ENCODE measurements at regions not wholly inside any gene's neighbourhood (a gene's known extent, or its start where the extent isn't known, plus 50 kb on each side); places are given as distances from the start of the nearest gene placed in this dataset.
"Not testable (repeated sequence)": the region's sequence is repeated elsewhere in the genome, so short reads cannot be mapped to it uniquely, and the experiment has no call there.

DNA sequence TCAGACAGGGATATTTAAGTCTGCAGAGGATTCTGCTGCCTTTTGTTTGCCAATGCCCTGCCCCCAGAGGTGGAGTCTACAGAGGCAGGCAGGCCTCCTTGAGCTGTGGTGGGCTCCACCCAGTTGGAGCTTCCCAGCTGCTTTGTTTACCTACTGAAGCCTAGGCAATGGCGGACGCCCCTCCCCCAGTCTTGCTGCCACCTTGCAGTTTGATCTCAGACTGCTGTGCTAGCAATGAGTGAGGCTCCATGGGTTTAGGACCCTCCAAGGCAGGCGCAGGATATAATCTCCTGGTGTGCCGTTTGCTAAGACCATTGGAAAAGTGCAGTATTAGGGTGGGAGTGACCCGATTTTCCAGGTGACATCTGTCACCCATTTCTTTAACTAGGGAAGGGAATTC lies 132.7 kb downstream of the UNC93B1 start:
- DNase-seq = not testable (repeated sequence)

DNA sequence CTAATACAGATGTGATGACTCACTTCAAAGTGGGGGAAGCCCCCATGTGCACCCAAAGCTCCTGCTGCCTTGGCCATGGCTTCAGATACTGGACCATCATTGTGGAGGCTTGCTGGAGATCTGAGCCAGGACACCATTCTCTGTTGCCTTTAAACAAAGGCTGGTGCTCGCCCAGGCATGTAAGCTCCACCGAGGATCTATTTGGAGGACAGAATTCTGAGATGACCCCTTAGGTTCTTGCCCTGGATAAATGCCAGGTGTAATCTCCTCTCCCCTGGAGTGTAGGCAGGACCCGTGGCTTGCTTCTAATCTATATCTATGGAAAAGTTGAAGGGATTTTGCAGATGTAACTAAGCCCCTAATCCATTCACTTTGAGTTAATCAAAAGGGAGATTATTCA lies 141.0 kb downstream of the UNC93B1 start:
- DNase-seq = not testable (repeated sequence)

DNA sequence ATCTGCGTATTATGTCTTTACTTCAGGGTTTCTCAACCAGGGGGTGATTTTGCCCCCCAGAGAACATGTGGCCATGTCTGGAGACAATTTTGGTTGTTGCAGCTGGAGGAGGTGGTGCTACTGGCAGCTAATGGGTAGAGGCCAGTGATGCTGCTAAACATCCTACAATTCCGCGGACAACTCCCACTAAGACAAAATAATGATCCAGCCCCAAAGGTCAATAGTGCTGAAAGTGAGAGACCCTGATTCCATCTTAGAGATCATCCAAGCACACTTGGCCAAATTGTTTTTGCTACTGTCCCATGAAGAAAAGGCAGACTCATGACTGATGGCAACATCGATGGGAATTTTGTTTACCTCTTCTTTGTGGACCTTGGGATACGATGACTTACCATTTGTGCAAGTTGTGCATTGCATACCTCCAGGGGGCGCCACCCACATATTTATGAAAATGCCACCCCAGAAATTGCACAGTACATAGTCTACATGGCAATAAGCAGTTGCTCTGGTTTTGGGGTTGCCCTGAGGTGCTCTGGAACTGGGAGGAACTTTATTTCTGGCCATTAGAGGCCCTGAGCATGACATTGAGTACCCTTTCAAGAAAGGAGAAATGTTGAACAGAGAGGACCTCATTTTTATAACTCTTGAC lies 144.3 kb downstream of the UNC93B1 start:
- DNase-seq = not testable (repeated sequence)

DNA sequence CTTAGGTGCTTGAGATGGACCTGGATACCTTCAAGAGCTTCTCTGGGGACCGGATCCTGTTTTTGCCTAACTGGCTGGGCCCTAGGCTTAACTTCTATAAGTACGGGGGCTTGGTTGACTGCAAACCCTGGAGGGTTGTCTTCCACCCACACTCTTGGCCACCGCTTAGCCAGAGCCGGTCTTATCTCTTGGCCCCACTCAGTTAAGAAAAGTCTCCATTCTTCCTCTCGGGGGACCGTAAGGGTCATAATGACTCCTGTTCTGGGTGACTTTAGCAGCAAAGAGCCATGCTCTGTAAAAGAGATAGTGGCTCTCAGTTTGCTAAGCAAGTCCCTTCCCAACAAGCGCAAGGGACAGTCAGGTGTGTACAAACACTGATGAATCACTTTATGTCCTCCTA lies 153.2 kb downstream of the UNC93B1 start:
- not testable (repeated sequence) for DNase-seq

DNA sequence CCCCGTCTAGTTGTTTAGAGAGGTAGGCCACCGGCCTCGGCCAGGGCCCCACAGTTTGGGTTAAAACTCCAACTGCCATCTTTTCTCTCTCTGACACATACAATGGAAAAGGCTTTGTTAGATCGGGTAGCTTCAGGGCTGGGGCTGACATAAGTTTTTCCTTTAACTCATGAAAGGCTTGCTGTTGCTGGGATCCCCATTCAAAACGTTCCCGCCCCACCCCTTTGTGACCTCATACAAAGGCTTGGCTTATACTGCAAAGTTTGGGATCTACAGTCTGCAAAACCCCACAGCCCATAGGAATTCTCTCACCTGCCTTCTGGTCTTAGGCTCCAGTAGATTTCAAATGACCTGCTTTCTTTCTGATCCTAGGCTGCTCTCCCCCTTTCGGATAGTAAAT lies 154.1 kb downstream of the UNC93B1 start:
- DNase-seq = not testable (repeated sequence)

DNA sequence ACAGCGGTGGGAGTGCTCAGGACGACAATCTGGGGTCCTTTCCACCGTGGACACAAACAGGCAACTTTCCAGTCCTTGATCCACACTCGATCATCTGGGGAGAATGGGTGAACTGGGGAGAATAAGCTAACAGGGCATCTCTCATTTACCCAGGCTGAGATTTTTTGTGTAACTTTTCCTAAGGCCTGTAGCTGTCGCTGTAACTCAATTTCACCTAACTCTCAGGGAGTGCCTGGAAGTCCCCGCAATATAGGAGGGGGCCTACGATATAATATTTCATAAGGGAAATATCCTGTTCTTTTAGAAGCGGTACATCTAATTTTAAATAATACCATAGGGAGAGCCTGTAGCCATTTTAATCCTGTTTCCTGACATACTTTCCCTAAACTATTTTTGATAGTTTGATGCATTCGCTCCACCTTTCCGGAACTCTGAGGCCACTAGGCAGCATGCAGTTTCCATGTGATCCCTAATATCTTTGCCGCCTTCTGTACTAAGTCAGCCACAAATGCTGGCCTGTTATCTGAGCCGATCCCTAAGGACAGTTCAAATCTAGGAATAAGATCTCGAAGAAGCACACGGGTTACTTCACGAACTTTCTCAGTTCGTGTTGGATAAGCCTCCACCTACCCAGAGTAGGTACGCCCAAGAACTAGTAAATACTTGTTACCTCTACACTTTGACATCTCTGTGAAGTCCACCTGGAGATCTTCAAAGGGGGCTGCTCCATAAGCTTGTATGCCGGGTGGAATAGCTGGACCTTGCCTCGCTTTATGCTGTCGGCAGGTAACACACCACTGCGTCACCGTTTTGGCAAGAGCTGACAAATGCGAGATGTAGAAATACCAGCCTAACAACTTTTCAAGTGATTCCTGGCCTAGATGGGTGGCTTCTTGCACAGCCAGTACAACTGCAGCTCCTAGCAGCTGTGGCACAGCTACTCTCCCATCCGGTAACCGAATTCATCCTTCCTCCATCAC lies 155.7 kb downstream of the UNC93B1 start:
- DNase-seq = not testable (repeated sequence)

DNA sequence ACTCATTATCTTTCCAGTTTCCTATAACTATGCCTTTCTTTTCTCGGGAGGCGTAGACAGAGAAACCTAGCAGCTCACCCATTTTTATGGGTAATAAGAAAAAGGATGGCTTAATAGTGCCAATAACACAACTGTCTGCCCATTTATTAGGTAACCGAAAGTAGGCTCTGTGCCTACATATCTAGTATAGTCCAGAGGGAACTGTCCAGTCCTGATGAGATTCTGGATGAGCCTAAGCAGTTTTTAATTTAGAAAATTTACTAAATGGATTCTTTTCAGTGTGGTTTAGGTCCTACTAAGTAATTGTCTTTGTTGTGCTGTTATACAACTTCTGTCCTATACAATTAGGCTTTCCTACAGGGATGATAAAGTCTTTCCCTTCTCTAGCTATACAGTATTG lies 157.6 kb downstream of the UNC93B1 start:
- DNase-seq = not testable (repeated sequence)

DNA sequence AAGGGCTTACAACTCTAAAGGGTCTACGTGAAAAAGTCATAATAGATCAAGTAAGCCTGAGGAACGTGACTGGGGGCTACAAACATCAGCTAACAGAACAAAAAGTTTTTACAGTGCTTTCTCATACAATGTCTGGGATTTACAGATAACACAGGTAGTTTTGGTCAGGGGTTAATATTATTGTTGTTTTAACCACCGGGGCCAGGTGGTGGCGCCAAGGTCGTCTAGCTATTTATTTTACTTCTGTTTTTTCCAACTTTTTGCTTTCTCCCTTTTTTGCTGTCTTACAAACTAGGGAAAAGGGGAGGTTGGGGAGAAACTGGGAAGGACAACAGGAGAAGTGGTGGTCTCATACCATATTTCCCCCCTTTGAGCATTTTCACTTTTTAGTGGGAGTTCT lies 158.6 kb downstream of the UNC93B1 start:
- not testable (repeated sequence) for DNase-seq

DNA sequence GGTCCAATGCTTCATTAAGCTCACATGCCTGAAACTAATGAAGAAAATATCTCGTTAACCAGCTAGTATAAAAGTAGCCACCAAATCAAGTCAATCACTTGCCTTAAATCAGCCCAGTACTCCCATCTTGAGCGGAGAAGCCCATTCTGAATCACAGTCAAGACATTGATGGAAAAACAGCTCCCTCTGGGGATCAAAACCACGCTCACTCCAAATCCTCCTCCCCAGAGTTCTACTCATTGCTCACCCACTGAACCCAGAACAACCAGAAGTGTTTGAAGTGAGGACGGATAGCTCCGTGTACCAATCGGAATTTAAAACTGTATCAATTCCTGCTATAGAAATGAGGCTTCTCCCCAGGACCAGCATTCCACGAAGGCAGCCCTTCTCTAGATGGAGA lies 163.3 kb downstream of the UNC93B1 start:
- DNase-seq = not testable (repeated sequence)

DNA sequence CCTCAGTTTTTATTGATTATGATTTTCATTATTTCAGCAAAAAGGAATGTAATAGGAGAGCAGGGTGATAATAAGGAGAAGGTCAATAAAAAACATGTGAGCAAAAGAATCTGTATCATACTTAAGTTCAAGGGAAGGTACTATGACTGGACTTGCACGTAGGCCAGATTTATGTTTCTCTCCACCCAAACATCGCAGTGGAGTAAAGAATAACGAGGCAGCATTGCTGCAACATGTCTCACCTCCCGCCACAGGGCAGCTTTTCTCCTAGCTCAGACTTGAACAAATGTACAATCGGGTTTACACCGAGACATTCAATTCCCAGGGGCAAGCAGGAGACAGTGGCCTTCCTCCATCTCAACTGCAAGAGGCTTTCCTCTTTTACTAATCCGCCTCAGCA lies 155.7 kb upstream of the ALDH3B2 start:
- not testable (repeated sequence) for DNase-seq

DNA sequence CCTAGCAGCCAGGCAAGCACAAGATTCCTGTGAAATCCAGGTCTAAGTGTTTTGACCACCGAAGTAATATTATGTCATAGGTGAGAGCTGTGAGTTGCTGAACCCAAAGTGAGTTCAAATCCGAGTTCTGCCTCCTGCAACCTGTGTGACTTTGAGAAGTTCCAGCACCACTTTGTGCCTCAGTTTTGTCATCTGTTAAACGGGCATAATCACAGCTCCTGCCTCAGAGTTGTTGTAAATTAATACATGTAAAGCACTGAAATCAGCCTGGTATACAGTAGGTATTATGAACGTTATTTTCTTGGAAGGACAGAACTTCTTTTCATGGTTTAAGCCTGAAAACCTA lies 152.5 kb upstream of the ALDH3B2 start:
- not testable (repeated sequence) for DNase-seq

DNA sequence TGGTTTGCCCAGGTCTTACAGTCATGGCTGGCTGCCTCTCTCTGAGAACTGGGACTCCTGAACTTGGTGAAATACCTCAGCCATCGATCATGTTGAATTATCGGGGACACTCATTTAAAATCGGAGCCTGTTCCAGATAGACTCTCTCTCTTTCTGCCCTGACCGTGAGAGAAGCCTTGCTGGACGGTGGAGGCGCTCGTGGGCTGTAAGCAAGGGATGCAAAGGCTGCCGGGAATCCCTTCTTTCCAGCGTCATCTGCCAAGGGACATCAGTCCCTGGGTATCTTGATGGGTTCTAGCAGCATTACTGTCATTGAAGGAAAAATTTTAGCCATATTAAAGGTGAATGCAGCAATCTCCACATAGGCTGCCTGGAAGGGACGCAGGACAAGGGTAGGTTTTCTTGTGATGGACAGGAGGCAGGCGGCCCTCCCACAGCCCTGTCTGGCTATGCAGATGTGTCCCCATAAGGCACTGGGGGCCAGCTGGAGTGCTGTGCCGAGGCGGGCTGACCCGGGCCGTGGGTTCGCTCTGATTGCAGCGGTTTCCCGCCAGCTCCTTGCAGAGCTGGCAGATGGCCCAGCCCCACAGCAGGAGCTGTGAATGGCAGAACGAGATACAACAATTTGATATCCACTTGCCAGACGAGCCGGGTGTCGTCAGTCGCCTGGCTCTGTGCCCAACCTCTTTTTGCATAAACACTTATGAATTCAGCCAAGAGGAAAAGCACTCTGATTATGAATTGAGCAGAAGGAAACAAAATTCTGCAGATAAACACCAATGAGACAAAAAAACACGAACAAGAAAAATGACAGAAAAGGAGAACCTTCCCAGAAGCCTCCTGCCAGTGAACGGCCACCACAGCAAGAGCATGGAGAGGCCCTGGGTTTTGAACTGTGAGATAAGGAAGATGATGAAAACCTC lies 151.9 kb upstream of the ALDH3B2 start:
- peak; percentile 77 for DNase-seq

DNA sequence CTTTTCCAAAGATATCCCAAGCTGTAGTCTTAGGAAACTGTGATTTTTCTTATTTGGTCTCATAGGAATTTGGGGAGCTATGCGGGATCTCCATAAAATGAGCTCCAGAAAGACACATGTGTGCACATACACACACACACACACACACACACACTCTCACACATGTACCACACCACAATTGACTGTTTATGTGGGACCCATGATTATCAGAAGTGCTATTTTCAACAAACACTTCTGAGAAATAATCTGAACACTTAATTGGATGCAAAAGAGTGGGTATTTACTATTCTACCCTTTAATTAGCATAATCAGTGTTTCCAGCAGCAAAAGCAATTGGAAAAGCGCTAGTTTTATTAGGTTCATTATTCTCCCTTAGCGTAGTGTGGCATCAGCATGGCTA lies 150.4 kb upstream of the ALDH3B2 start:
- DNase-seq = not testable (repeated sequence)

DNA sequence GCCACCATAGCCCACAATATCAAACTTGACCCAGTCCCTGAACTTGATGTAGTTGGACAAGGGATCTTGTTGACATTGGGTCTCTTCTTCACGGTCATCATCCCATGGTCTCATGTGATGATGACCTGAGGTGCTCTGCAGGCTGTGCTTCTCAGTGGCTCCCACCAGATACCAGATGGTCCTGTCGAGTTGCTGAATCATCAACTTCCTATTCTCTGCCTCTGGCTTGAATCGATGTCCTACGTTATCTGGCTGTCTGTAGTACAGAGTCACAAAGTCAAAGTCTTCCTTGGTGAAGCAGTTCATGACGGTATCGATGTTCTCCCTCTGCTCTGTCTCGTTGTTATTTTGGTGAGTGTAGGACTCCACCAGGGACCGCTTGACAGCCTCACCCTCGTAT lies 145.7 kb upstream of the ALDH3B2 start:
- DNase-seq = no peak

DNA sequence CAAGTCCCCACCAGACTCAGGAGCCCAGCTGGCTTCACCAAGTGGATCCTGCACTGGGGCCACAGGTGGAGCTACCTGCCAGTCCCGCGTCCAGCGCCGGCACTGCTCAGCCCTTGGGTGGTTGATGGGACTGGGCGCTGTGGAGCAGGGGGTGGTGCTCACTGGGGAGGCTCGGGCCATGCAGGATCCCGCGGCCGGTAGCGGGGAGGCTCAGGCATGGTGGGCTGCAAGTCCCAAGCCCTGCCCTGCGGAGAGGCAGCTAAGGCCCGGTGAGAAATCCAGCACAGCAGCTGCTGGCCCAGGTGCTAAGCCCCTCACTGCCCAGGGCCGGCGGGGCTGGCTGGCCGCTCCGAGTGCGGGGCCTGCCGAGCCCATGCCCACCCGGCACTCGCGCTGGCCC lies 143.1 kb upstream of the ALDH3B2 start:
- DNase-seq = not testable (repeated sequence)

DNA sequence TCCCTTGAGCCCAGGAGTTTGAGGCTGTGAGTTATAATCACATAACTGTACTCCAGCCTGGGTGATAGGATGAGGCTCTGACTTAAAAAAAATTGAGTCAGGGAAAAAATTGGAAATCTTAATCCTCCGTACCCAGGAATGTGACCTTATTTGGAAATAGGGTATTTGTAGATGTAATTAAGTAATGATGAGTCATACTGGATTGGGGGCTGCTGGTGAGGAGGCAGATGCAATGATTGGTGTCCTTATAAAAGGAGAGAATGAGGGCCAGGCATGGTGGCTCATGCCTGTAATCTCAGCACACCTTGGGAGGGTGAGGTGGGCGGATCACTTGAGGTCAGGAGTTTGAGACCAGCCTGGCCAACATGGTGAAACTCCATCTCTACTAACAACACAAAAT lies 134.9 kb upstream of the ALDH3B2 start:
- not testable (repeated sequence) for DNase-seq

DNA sequence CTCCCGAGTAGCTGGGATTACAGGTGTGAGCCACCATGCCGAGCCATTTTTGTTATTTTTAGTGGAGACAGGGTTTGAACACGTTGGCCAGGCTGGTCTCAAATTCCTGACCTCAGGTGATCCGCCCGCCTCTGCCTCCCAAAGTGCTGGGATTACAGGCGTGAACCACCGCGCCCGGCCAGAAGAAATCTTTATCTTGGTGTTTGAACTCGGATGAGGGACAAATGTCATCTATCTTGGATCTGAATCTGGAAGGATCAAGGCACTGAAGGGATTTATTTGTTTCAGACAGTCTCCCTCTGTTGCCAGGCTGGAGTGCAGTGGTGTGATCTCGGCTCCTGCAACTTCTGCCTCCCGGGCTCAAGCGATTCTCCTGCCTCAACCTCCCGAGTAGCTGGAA lies 133.5 kb upstream of the ALDH3B2 start:
- not testable (repeated sequence) for DNase-seq

DNA sequence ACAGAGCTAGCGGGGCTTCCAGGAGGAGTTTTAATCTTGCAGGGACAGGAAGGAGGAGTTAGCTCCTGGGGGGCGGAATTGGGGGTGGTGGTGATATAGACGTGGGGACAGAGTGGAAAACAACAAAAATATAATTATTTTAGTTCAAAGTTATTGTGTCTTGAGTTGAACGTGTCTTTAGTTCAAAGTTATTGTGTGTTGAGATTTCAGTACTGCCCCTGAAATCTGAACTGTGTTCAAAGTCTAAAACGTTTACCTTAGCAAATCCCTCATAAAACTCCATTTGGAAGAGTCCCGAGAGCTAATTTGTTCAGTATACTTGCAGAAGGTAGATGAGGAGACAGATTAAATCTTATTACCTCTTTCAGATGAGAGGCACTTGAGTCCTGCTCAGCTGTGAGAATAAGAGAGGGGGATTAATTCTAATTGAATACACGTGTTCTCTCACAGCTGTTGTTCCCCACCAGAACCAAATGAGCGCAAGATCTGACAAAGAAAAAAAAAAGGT lies 132.4 kb upstream of the ALDH3B2 start:
- DNase-seq = peak; percentile 3

DNA sequence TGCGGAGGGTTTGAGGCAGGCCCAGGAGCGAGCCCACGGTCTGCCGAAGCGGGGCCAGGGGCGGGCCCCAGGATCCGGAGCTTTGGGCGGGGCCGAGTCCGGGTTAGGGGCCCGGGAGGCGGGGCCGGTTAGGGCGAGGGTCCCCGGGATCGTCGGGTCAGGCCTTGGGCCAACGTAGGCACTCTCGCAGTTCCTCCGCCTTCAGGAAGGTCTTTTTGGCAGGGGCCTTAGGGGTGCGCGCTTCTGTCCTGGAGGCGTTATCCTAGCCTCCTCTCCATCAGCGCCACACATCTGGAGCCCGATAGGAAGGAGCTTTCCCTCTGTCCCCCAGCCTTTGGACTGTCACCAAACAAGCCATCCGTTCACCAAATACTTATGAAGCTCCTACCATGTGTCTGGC lies 131.8 kb upstream of the ALDH3B2 start:
- DNase-seq = not testable (repeated sequence)

DNA sequence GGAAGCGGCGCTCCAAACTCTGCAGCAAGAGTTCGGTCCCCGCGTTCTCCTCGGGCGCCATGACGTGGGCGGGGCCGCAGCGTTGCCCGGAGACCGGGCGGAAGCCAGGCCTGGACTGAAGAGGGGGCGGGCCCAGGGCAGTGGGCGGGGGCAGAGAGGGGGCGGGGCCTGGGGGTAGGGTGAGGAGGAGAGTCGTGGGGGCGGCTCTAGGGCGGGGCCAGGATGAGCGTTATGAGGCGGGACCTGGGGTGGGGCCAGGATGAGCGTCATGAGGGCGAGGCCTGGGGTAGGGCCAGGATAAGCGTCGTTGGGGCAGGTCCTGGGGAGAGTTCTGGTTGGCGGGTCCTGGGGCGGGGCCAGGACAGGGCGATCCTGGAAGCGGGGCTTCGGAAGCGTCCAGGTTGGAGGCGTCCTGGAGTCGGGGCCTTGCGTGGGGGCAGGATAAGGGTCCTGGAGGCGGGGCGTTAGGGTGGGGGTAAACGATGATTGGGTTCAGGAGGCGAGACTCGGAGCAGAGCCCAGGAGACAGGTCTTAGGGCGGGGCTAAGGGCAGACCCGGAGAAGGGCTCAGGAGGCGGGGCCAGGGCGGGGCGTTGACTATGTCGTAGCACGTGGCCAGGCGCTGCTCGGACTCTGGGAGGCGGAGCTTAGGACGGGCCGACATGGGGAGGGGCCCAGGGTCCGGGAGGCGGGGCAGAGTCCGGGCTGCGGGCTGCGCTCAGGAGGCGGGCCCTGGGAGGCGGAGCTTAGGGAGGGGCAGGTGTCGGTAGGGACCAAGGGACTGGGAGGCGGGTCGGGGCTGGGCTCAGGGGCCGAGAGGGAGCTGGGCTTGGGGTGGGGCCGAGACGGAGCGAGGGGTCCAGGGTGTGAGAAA lies 131.1 kb upstream of the ALDH3B2 start:
- DNase-seq = peak; percentile 97

DNA sequence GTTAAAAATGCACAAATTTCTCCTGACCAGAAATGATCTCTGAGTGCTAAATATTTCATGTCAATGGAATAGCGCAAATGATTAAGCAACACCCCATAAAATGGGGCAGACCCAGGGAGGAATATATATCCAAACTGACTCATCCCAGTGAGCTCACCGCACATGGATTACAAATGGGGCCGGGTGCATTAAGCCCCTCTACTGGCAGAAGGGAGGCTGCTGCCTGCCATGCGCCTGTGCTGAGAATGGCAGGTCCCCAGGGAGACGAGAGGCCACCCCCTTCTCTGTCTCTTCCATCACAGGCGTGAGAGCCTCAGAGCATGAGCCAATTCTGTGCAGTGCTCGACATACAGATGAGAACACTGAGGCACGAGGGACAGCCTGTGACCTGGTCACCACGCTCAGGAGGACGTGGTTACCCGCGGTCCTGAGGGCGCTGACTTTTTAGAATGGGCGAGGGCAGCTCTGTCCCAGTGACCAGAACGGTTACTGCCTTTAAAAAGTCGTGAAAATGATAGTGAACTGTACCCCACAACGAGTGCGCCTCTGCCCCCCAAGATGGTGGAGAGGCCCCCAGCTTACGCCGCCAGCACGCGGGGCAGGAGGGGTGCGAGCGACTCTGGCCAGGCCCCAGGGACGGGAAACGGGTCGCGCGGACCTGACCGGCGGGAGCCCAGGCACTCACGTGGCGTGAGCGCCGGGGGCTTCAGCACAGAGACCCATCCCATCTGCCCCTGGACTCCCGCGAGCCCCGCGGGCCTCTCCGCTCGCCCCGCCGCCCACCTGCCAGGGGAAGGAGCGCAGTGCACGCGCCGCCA lies 130.2 kb upstream of the ALDH3B2 start:
- peak; percentile 25 for DNase-seq

Measured in NCI-H1092 treated with DMSO at 0.1 percent for 48 hours (cell line).